GM23338 (cell line): ENCODE measurements at regions not wholly inside any gene's neighbourhood (a gene's known extent, or its start where the extent isn't known, plus 50 kb on each side); places are given as distances from the start of the nearest gene placed in this dataset.

Source experiments
- ATAC-seq: fragments of 200-7000 bp; cut with Tn5 transposase; 3 replicates; pipeline ENCODE4 v1.9.1; 2020
- DNase-seq: peaks from one replicate; pipeline ENCODE4 v3.0.0-alpha.2; 2015; ENCODE audit warnings: low spot score
- H2AFZ ChIP-seq: fragments of 200-600 bp; sonication (generic); 2 replicates; pipeline ENCODE4 v1.8.0; 2016; ENCODE audit warnings: antibody characterized with exemption, mild to moderate bottlenecking, moderate library complexity
- H3F3A ChIP-seq: fragments of 200-600 bp; sonication (generic); replicated peaks from 2 replicates; pipeline ENCODE4 v1.8.0; 2017; ENCODE audit warnings: antibody characterized with exemption, mixed run types, low read depth
- H3K27ac ChIP-seq: fragments of 200-600 bp; sonication (generic); 2 replicates; pipeline ENCODE4 v1.6.1; 2016; ENCODE audit warnings: low read depth
- H3K27me3 ChIP-seq: fragments of 200-600 bp; sonication (generic); 2 replicates; pipeline ENCODE4 v1.8.0; 2016; ENCODE audit warnings: mild to moderate bottlenecking, mixed run types, moderate library complexity; ENCODE audit not compliant: insufficient read depth
- H3K36me3 ChIP-seq: fragments of 200-600 bp; sonication (generic); 2 replicates; pipeline ENCODE4 v1.8.0; 2016; ENCODE audit warnings: mild to moderate bottlenecking; ENCODE audit not compliant: insufficient read depth
- H3K4me1 ChIP-seq: fragments of 200-600 bp; sonication (generic); 2 replicates; pipeline ENCODE4 v1.8.0; 2016; ENCODE audit warnings: mild to moderate bottlenecking, moderate library complexity; ENCODE audit not compliant: insufficient read depth
- H3K4me2 ChIP-seq: fragments of 200-600 bp; sonication (generic); 2 replicates; pipeline ENCODE4 v1.7.1; 2017; ENCODE audit warnings: mixed run types
- H3K4me3 ChIP-seq: fragments of 200-600 bp; sonication (generic); 2 replicates; pipeline ENCODE4 v1.6.1; 2016; ENCODE audit warnings: mixed run types
- H3K79me2 ChIP-seq: fragments of 200-600 bp; sonication (generic); replicated peaks from 2 replicates; pipeline ENCODE4 v1.8.0; 2017; ENCODE audit warnings: mild to moderate bottlenecking; ENCODE audit not compliant: insufficient read depth
- H3K9me2 ChIP-seq: fragments of 200-600 bp; sonication (generic); 2 replicates; pipeline ENCODE4 v1.8.0; 2017; ENCODE audit not compliant: insufficient read depth
- H4K20me1 ChIP-seq: fragments of 200-600 bp; sonication (generic); replicated peaks from 2 replicates; pipeline ENCODE4 v1.8.0; 2017; ENCODE audit warnings: mild to moderate bottlenecking; ENCODE audit not compliant: insufficient read depth
- H3K27ac Mint-ChIP-seq: 2 replicates; pipeline ENCODE4 v1.8.0; 2020; ENCODE audit warnings: inconsistent platforms, mild to moderate bottlenecking, moderate library complexity, mixed read lengths
- H3K27me3 Mint-ChIP-seq: 3 replicates; pipeline ENCODE4 v1.8.0; 2022; ENCODE audit warnings: low read depth, mild to moderate bottlenecking, moderate library complexity, mixed read lengths, inconsistent platforms; ENCODE audit not compliant: insufficient read depth, poor library complexity
- H3K36me3 Mint-ChIP-seq: 3 replicates; pipeline ENCODE4 v1.8.0; 2021; ENCODE audit warnings: low read depth, mild to moderate bottlenecking, inconsistent platforms, moderate library complexity, mixed read lengths
- H3K4me1 Mint-ChIP-seq: 3 replicates; pipeline ENCODE4 v1.8.0; 2020; ENCODE audit warnings: mild to moderate bottlenecking, inconsistent platforms, mixed read lengths
- H3K4me3 Mint-ChIP-seq: 3 replicates; pipeline ENCODE4 v1.8.0; 2021; ENCODE audit warnings: moderate library complexity, mild to moderate bottlenecking, inconsistent platforms, mixed read lengths
- H3K9me3 Mint-ChIP-seq: 3 replicates; pipeline ENCODE4 v1.8.0; 2020; ENCODE audit warnings: moderate library complexity, mild to moderate bottlenecking, inconsistent platforms, mixed read lengths
- CREB1 ChIP-seq: fragments of 250-450 bp; sonication (Bioruptor Pico); IDR thresholded peaks from 2 replicates; pipeline ENCODE4 v1.5.0; 2020; ENCODE audit warnings: low read depth, mild to moderate bottlenecking, moderate library complexity
- CTCF ChIP-seq, 2 experiments: fragments of 200-600 bp in 1 of 2; sonication (generic) in 1 of 2; conservative IDR thresholded peaks; 2 replicates each; pipeline versions ENCODE4 v1.5.1 to v1.6.1; 2016 to 2017; ENCODE audit warnings: antibody characterized with exemption in 2 of 2, low read depth in 2 of 2, mild to moderate bottlenecking in 2 of 2, moderate library complexity in 1 of 2
- ETS1 ChIP-seq: IDR thresholded peaks from 2 replicates; pipeline ENCODE4 v1.6.1; 2016; ENCODE audit warnings: antibody characterized with exemption
- EZH2 ChIP-seq: fragments of 200-600 bp; sonication (generic); IDR thresholded peaks from one replicate; pipeline ENCODE4 v1.8.0; 2017; ENCODE audit warnings: antibody characterized with exemption, mild to moderate bottlenecking, low read depth; ENCODE audit not compliant: unreplicated experiment
- EZH2phosphoT487 ChIP-seq: fragments of 200-600 bp; sonication (generic); IDR thresholded peaks from one replicate; pipeline ENCODE4 v1.8.1; 2018; ENCODE audit warnings: antibody characterized with exemption; ENCODE audit not compliant: unreplicated experiment
- JUNB ChIP-seq: IDR thresholded peaks from one replicate; pipeline ENCODE4 v1.6.1; 2016; ENCODE audit warnings: antibody characterized with exemption; ENCODE audit not compliant: unreplicated experiment
- NANOG ChIP-seq: IDR thresholded peaks from 2 replicates; pipeline ENCODE4 v1.6.1; 2016; ENCODE audit warnings: antibody characterized with exemption, borderline replicate concordance
- POLR2AphosphoS5 ChIP-seq: IDR thresholded peaks from 2 replicates; pipeline ENCODE4 v1.6.1; 2016; ENCODE audit warnings: antibody characterized with exemption, low read depth
- REST ChIP-seq: IDR thresholded peaks from one replicate; pipeline ENCODE4 v1.6.1; 2018; ENCODE audit warnings: antibody characterized with exemption; ENCODE audit not compliant: unreplicated experiment
- STAT1 ChIP-seq: IDR thresholded peaks from one replicate; pipeline ENCODE4 v1.6.1; 2016; ENCODE audit warnings: antibody characterized with exemption; ENCODE audit not compliant: unreplicated experiment
- ZNF114 ChIP-seq: fragments of 250-450 bp; sonication (Bioruptor Pico); IDR thresholded peaks from 2 replicates; pipeline ENCODE4 v1.5.0; 2020; ENCODE audit warnings: mild to moderate bottlenecking, moderate library complexity
- ZNF331 ChIP-seq: fragments of 250-450 bp; sonication (Bioruptor Pico); IDR thresholded peaks from 2 replicates; pipeline ENCODE4 v1.5.0; 2020; ENCODE audit warnings: low read depth, mild to moderate bottlenecking, moderate library complexity
- ZNF462 ChIP-seq: fragments of 250-450 bp; sonication (Bioruptor Pico); IDR thresholded peaks from 2 replicates; pipeline ENCODE4 v1.5.0; 2020; ENCODE audit warnings: mild to moderate bottlenecking, moderate library complexity

- H3K9me3 Mint-ChIP-seq, result peaks cover 10% of the 10 kb centered on the region; the same call in 2 of the 3 replicates
- no peak for ATAC-seq
- no peaks in the 10 kb centered on the region for H4K20me1 ChIP-seq
- H3K27ac ChIP-seq, result no peak overlapping the region
- no peak overlapping the region for H3K4me2 ChIP-seq
- H3K27me3 ChIP-seq, result peaks cover 56% of the 10 kb centered on the region
- H3K79me2 ChIP-seq, result no peaks in the 10 kb centered on the region
- no peak overlapping the region for H3K27ac Mint-ChIP-seq
- peaks cover 33% of the 10 kb centered on the region for H3K27me3 Mint-ChIP-seq
- H3K4me1 ChIP-seq, result 0 out of 2 replicates have a peak, but pooled peaks cover 7% of the 10 kb centered on the region
- H3K36me3 ChIP-seq, result no peaks in the 10 kb centered on the region
- peaks cover 8% of the 10 kb centered on the region; the same call in 2 of the 3 replicates for H3K4me1 Mint-ChIP-seq
- H2AFZ ChIP-seq, result no peak overlapping the region
- no peak overlapping the region for H3K4me3 ChIP-seq
- peaks cover 3% of the 10 kb centered on the region; the same call in 1 of the 2 replicates for H3K9me2 ChIP-seq
- no peak for DNase-seq
- no peaks in the 10 kb centered on the region for H3F3A ChIP-seq
- H3K36me3 Mint-ChIP-seq, result no peaks in the 10 kb centered on the region
- H3K4me3 Mint-ChIP-seq, result no peak overlapping the region
- TF ChIP-seq ETS1 (no peak), ZNF331 (CRISPR knock-in tag) (no peak), STAT1 (no peak), NANOG (no peak), EZH2phosphoT487 (no peak), ZNF462 (CRISPR knock-in tag) (no peak), POLR2AphosphoS5 (no peak), JUNB (no peak), EZH2 (no peak), ZNF114 (CRISPR knock-in tag) (no peak), REST (no peak), CREB1 (no peak), CTCF (conservative IDR thresholded peaks at IDR 0.05; ENCODE audit: low read depth in 2 of 2) (no peak)
Measured at GRCh38 chr7:127530148-127530547, 55.2 kb downstream of the GCC1 start.
